HG03342 (cell line): ENCODE measurements at regions not wholly inside any gene's neighbourhood (a gene's known extent, or its start where the extent isn't known, plus 50 kb on each side); places are given as distances from the start of the nearest gene placed in this dataset.
"Not testable (repeated sequence)": the region's sequence is repeated elsewhere in the genome, so short reads cannot be mapped to it uniquely, and the experiment has no call there.

Source experiments
- ATAC-seq: cut with Tn5 transposase; IDR thresholded peaks from one replicate; pipeline ENCODE4 v1.9.1; 2021; ENCODE audit warnings: mild to moderate bottlenecking, moderate library complexity; ENCODE audit not compliant: unreplicated experiment

DNA sequence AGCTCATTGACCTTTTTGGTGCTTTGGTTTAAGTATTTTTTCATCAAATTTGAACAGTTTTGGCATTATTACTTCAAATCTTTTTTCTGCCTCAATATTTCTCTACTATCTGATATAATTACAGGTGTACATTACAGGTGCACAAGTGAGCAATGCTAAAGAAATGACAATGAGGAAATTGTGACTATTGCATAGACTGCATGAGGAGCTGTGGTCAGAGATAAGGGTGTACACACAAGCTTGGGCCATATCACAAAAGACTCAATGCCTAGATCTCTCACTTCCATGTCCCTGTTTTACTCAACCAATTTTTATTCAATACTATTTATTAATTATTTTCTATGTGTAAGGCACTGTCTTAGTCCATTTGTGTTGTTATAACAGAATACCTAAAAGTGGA is 251.0 kb upstream of the UBASH3B start:
- no peak for ATAC-seq

DNA sequence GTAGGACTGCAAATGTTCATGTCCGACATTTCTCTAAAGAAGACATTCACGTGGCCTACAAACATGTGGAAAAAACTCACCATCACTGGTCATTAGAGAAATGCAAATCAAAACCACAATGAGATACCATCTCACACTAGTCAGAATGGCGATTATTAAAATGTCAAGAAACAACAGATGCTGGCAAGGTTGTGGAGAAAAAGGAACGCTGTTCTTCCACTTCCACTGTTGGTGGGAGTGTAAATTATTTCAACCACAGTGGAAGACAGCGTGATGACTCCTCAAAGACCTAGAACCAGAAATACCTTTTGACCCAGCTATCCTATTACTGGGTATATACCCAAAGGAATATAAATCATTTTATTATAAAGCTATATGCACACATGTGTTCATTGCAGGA is 253.9 kb upstream of the UBASH3B start:
- ATAC-seq: not testable (repeated sequence)

DNA sequence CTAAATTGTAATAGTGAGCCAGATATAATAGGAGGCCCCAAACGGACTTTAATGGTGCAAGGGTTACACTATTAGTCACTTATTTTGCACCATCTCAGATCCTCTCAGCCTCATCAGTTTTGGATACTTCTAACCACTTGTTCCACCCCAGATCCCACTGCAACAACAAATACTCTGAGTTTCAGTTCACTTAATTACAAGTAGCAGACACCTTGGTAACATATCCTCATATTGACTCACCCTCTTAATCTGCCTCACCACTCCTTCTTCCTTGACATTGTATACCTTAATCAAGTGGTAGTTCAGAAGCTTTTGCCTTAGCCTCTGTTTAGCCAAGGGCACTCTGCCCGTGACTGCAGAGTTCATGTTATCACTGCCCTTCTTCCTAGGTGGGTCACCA is 256.1 kb upstream of the UBASH3B start:
- ATAC-seq: peak; percentile 80

DNA sequence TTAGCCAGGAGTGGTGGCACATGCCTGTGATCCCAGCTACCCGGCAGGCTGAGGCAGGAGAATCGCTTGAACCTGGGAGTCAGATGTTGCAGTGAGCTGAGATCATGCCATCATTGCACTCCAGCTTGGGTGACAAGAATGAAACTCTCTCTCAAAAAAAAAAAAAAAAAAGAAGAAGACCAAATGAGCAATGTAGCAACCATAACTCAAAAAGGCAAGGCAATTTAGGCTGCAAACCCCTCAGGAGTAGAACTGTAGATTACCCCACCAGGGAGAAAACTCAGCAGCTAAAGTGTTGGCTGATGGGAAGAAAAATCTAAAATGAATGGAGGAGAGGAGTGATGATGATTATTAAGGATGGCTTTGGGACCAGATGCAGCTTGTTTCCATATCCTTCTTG is 256.7 kb upstream of the UBASH3B start:
- ATAC-seq: no peak

DNA sequence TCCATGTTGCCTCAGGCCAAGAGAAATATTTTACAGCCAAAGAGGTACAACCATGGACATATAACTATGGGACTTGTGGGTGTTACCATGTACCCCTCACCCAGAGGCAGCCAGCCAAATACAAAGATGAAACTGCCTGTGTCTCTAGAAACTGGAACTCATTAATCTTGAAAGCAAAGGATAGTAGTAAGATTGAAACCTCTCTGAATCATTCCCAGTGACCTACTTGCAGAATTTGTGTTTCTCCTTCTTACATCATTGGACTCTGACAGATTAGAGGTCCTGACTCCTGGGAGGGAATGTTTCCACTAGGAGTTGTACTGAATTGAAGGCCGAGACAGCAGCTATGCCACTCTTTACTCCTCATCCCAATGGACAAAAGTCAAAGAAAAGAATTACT is 257.4 kb upstream of the UBASH3B start:
- peak; percentile 48 for ATAC-seq

DNA sequence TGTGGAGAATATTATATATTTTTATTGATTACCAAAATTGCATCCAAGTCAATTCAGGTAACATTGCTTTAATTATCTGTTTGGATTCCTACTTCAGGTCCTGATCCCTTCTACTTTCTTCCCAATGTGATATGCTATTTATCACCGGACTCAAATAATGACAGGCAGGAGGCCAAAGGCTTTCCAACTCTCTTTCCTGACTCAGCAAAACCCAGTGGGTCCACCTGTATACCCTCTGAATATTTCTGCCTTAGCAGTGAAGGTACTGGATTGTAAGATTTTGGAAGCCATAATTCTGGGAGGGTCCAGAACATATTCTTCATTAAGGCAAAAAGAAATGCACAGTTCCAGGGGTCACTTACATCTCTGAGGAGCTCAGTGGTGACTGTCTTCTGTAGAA is 260.2 kb upstream of the UBASH3B start:
- ATAC-seq: no peak

DNA sequence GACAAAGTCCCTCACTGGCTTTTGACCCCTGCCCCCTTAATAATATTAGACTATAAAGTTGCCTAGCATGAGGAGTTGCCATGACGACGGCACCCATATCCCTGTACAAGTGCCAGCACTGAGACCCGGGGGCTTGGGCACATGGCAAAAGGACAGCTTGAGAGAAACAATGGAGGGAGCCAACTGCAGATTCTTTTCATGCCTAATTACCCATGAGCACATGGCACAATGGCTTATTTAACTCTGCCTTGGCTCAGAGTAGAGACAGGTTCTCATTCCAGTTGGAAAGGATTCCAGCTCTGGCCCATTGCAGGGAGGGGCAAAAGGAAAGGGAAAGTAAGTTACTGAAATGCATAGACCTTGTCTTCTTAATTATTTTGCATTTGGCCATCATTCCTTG is 261.2 kb upstream of the UBASH3B start:
- ATAC-seq: no peak

DNA sequence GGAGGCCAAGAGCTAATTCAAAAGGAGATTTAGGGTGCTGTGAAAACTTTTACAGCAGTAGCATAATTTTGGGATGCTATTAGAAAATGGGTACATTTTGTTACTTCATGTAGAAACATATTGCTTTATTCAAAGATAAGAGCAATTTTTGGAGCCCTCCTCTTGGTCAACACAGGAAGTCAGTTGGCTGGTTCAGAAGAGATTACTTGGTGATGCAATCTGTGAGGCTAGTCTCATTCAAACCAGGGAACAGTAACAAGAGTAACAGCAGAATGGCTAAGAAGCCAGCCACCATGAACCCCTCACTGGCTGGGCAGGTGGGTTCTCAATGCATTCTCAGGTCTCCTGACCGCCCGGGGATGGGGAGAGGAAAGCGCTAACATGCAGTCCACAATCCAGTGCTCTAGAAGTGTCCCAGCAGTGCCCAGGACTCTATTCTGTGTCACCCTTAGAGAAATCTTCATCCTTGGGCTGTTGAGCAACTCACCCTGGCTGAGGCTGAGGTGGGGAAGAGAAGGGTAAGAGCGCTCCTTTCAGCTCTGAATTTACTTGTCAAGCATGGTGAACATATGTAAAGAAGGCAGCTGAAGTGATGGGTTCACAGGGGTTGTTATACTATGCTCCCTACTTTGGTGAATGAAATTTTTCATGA is 262.2 kb upstream of the UBASH3B start:
- ATAC-seq: no peak

DNA sequence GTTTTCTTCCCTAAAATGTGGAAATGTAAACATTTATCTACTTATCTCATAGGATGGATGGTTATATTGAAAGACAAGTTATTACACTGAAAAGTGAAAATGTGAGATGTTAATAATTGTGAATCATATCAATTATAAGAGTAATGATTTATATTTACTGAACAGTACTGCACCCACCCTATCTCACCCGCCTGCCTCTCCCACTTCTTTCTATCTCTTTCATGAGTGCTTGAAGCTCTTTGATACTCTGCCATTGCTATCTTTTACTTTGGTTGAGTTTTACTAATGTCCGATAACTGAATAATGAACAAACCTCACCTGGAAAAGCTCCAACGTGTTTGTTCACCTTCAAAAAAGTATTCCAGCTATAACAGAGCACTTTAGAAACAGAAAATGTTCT is 263.0 kb upstream of the UBASH3B start:
- no peak for ATAC-seq

DNA sequence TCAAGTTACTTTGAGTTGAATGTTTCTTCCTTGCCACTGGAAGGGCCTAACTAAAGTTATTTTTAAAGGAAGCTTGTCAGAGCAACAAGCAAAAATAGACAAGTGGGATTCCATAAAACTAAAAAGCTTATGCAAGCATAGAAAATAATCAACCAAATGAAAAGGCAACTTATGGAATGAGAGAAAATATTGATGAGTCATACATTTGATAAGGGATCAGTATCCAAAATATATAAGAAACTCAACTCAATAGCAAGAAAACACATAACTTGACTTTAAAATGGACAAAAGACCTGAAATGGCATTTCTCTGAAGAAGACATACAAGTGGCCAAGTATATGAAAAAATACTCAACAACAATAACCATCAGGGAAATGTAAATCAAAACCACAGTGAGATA is 264.5 kb upstream of the UBASH3B start:
- ATAC-seq: no peak

DNA sequence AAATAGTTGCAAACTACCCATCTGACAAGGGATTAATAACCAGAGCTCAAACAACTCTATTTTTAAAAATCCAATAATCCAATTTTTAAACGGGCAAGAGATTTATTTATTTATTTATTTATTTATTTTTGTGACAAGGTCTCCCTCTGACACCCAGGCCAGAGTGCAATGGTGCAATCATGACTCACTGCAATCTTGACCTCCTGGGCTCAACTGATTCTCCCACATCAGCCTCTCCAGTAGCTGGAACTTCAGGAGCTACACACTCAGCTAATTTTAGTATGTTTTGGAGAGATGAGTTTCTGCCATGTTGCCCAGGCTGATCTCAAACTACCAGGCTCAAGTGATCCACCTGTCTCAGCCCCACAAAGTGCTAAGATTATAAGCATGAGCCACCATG is 267.2 kb upstream of the BLID start:
- ATAC-seq: no peak

DNA sequence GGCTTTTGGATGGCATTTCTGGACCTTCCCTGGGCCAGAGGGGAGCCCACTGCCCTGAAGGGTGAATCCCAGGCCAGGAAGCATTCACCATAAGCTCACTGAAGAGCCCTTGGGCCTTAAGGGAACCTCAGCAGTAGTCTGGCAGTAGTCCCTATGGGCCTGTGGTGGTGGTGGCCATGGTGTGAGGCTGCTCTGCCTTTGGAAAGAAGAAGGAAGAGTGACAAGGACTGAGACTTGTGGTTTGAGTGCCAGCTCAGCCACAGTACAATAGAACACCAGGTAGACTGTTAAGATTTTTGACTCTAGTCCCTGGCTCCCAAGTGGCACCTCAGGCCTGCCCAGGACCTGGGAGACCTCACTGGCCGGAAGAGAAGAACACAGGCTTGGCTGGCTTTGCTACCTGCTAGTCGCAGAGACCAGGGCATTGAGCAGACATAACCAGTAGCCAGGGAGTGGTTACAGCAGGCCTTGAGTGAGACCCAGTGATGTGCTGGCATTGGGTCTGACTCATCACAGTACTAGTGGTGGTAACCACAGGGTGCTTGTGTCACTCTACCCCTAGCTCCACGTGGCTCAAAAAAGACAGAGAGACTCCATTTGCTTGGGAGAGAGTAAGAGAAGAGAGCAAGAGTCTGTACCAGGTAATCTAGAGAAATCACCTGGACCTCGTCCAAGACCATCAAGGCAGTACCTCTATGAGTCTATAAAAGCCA is 259.8 kb upstream of the BLID start:
- peak; percentile 52 for ATAC-seq

DNA sequence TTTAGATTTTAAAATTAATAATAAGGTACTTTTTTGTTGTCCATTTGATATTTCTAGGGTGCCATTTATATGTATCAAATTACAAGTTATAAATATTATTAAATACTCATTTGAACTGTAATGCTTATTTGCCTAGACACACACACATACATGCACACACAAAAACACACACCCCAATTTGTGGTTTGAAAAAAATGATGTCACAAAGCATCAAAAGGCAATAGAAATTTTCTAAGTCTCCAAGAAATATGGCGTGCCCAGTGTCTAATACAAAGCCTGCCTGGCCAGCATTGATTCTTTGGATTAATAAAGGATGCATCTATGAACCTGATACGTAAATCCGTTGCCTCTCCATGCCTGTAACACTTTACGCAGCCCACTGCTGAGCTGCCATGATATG is 252.8 kb upstream of the BLID start:
- ATAC-seq: no peak

DNA sequence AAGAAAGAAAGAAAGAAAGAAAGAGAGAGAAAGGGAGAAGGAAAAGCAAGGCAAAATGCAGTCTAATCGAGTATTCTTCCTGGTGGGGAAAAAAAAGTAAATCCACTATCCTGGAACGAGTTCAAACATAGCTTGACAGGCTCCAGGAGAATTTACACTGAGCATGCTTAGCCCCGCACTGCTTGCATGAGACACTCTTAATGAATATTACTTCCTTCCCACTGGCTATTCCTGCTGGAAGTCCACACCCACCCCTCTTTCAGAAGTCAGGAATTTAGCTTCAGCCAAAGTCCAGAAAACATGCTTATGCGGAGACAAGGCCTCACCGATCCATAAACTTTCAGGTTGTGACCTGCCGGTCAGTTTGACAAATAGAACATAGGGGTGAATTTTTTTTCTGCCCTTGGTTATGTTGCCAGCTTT is 251.8 kb upstream of the BLID start:
- no peak for ATAC-seq

DNA sequence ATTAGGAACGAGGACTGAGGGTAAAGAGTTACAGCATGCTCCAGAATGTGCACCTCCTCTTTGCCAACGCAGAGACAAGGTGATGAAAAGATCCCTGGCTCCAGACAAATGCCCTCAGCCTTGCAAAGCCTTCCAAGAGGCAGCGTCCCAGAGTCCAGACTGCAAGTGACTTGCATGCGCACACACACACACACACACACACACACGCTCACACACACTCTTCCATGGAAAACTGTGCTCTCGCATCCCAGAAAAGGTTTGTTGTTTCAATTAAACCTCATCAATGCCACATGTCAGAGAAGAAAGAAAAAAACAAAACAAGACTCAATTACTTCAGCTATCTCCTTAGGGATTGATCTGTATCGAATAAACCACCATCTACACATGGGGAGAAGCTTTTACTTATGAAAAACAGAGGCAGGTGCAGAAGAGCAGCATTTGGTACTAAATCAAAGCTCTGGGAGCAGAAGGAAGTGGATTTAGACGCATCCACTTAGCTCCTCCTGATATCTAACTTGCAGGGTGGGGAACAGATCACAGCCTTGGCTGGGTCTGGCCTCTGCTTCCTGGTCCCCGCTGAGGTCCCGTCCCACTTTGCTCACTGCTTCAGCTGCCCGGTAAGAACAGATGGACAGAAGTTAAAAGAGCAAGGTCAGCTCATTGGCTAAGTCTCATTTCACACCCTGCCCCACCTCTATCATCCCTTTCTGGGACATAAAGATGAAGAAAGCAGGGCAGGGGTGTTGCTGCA is 249.8 kb upstream of the BLID start:
- no peak for ATAC-seq

DNA sequence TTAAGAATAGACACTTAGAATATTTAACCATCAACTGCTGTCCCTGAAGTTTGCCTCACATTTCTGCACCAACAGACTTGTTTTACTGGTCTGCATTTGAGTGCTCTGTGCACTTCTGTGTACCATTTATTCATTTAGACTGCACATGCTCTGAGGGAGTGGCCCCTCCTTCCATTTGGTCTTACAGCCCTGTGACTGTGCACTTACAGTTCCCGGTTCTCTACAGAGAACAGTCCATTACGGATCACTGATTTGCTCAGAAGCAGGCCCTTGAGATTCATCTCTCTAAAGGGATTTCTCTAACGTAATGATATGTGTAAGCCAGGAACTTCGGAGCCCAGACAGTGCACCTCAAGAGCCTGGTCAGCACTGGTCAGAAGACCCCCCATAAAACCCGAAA is 247.3 kb upstream of the BLID start:
- no peak for ATAC-seq

DNA sequence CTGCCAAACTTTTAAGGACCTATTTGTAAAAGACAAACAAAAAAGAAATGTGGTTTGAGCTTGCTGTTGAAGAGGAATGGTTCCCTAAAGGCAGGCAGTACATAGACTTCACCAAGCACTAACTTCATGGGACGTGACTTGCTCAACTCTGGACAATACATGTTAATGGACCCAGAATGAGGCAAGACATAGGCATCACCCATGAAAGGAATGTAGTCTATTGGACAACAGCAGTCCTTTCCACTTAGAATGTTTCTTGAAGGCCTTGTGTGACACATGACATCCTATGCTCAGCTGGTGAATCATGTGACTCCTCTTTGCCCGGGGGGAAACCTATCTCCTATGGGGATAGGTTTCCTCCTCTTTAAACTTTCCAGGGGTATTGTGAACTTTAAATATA is 246.4 kb upstream of the BLID start:
- ATAC-seq: no peak

DNA sequence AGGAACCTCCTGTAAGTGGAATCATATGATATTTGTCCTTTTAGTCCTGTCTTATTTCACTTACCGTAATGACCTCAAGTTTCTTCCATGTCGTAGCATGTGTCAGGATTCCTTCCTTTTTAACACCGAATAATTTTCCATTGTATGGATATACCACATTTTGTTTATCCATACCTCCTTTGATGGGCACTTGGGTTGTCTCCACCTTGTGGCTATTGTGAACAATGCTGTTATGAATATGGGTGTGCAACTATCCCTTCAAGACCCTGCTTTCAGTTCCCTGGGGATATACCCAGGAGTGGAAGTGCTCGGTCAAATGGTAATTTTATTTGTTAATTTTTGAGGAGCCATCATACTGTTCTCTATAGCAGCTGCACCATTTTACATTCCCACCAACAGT is 244.9 kb upstream of the BLID start:
- ATAC-seq: no peak

DNA sequence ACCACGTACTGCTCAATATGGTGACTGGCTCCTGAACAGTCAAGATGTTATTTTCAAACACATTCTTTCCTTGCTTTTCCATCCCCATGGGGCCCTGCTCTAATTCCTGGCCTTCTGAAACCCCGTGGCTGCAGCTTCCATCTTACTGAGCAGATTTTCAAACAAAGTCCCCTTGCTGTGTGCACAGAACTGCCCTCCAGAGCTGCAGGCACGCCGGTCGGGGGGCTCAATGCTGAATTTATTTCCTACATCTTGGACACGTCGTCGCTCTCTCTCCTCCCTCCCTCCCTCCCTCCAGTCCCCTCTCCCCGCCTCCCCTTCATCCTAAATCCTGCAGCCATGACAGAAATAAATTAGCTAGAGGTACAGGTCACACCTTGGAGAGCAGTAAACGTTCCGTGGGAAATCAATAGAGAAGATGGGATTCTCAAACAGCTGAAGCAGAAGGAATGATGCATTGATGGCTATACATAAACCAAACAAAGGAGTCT is 243.1 kb upstream of the BLID start:
- ATAC-seq: no peak

DNA sequence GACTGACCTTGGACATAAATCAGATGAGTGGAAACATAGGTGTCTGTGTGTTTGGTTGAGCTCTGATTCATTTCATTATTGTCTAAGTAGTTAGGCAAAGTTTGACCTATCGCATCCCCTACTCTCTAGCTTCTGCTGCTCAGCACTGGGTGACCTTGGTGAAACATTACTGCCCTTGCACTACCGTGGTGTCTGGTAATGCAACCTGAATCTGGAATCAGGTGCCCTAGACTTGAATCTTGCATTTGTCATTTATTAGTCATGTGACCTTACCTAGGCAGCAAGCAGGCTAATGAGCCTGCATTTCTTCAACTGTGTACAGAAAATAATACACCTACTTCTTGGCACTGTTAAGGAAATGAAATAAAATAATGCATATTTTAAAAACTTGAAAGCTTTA is 242.3 kb upstream of the BLID start:
- ATAC-seq: no peak

DNA sequence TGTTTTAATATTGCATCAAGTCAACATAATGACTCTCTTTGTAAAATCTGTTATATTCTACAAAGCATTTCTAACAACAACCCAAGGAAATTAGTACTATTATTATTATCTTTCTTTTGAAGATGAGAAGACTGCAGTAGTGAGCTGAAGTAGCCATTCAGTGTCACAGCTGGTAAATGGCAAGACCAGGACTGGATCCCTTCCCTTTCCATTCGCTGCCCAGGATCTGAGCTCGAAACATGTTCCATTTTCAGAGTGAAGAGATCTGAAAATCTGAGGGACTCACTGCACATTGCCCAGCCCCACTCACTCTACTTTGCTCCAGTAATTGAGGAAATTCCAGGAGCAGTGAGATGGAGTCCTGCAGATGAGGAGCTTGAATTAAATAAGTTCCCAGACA is 240.0 kb upstream of the BLID start:
- no peak for ATAC-seq
